ENCODE measurements at regions not wholly inside any gene's neighbourhood (a gene's known extent, or its start where the extent isn't known, plus 50 kb on each side); places are given as distances from the start of the nearest gene placed in this dataset.

DNA sequence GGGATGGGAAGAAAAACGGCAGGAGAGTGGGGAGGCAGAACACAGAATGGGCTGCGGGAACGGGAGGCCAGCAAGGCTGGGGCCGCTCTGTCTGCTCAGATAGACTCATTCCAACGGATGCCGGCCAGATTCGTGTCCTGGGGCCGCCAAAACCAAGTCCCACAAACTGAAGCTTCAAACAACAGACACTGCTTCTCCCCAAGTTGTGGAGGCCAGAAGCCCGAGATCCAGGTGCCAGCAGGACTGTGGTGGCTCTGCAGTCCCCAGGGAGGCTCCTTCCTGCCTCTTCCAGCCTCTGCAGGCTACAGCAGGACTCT is 100.6 kb downstream of the ADRA2C start:
- WGBS (ENCODE audit: insufficient coverage) = 86% methylated on average over 6 of the region's 9 CpGs
- Histone ChIP-seq H3K9me3 (ENCODE audit: control extremely low read depth in 1 of 5, control insufficient read depth in 4 of 5, insufficient read depth in 2 of 5, low read depth in 1 of 5, low read length in 4 of 5) (peaks cover 0 to 7% (median 2%) of the 10 kb centered on the region in 5 experiments), H3K36me3 (ENCODE audit: control insufficient read depth in 4 of 4, insufficient read depth in 4 of 4, low read length in 3 of 4) (no peaks in the 10 kb centered on the region), H3K4me3 (ENCODE audit: control insufficient read depth in 1 of 7, extremely low read depth in 1 of 7, insufficient read depth in 4 of 7, low read depth in 2 of 7, low read length in 6 of 7) (no peak overlapping the region), H3K27me3 (replicated peaks in 2 of 5; ENCODE audit: control insufficient read depth in 4 of 5, insufficient read depth in 5 of 5, low read length in 4 of 5) (peaks cover 4 to 90% (median 18%) of the 10 kb centered on the region in 5 experiments), H3K4me1 (ENCODE audit: control extremely low read depth in 1 of 4, control insufficient read depth in 4 of 4, insufficient read depth in 4 of 4, low read length in 3 of 4) (peaks cover 0 to 7% (median 3%) of the 10 kb centered on the region in 4 experiments), H3K27ac (ENCODE audit: insufficient read depth in 1 of 2, low read depth in 1 of 2, low read length in 2 of 2, poor library complexity in 1 of 2, severe bottlenecking in 2 of 2) (no peak overlapping the region)
- no peak for DNase-seq
- ChIA-PET CTCF (no interaction called here), POLR2A (no interaction called here)

DNA sequence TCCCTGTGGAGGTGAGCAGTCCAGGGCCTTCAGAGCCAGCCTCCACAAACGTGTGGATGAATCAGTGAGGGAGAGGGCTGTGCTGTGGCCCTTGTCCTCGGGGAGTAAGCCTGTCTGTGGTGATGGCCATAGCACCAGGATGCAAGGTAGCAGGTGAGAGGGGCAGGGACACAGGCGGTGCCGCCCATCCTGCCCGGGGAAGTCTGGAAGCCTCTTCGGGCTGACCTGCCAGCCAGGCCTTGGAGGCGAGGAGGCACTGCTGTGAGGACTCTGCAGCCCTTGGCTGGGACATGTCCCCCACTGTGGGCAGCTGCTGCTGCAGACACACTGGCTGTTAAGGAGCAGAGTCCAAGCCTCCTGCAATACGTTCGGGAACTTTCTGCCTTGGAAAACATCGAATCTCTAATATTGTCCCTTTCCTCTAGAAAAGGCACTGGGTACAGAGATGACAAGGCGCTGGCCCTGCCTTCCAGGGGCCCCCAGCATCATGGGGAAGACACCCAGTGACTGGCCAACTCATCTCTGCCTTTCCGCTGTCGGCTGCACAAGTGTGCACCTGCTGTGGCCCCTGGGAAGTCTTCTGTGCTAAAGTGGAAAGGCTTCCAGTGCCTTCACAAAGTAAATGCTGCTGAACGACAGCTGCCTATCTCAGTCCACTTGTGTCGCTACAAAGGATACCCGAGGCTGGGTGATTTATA is 101.4 kb downstream of the ADRA2C start:
- WGBS (ENCODE audit: insufficient coverage) = 95% methylated on average over 14 of the region's 16 CpGs
- no peak overlapping the region for H3K27ac ChIP-seq (ENCODE audit: insufficient read depth in 1 of 2, low read depth in 1 of 2, low read length in 2 of 2, poor library complexity in 1 of 2, severe bottlenecking in 2 of 2)
- H3K36me3 ChIP-seq (ENCODE audit: control insufficient read depth in 4 of 4, insufficient read depth in 4 of 4, low read length in 3 of 4) = no peaks in the 10 kb centered on the region
- peaks cover 0 to 90% (median 16%) of the 10 kb centered on the region in 5 experiments for H3K27me3 ChIP-seq (replicated peaks in 2 of 5; ENCODE audit: control insufficient read depth in 4 of 5, insufficient read depth in 5 of 5, low read length in 4 of 5)
- H3K9me3 ChIP-seq (ENCODE audit: control extremely low read depth in 1 of 5, control insufficient read depth in 4 of 5, insufficient read depth in 2 of 5, low read depth in 1 of 5, low read length in 4 of 5) = peaks cover 0 to 8% (median 2%) of the 10 kb centered on the region in 5 experiments
- H3K4me3 ChIP-seq (ENCODE audit: control insufficient read depth in 1 of 7, extremely low read depth in 1 of 7, insufficient read depth in 4 of 7, low read depth in 2 of 7, low read length in 6 of 7) = no peak overlapping the region
- ChIA-PET CTCF (no interaction called here), POLR2A (interaction anchor here (0.6 kb wide), 1 partner anchor 12 kb away, joined by 3 read pairs; no protein-coding TSS in a partner anchor)
- no peak for DNase-seq
- H3K4me1 ChIP-seq (ENCODE audit: control extremely low read depth in 1 of 4, control insufficient read depth in 4 of 4, insufficient read depth in 4 of 4, low read length in 3 of 4) = peaks cover 0 to 12% (median 3%) of the 10 kb centered on the region in 4 experiments

DNA sequence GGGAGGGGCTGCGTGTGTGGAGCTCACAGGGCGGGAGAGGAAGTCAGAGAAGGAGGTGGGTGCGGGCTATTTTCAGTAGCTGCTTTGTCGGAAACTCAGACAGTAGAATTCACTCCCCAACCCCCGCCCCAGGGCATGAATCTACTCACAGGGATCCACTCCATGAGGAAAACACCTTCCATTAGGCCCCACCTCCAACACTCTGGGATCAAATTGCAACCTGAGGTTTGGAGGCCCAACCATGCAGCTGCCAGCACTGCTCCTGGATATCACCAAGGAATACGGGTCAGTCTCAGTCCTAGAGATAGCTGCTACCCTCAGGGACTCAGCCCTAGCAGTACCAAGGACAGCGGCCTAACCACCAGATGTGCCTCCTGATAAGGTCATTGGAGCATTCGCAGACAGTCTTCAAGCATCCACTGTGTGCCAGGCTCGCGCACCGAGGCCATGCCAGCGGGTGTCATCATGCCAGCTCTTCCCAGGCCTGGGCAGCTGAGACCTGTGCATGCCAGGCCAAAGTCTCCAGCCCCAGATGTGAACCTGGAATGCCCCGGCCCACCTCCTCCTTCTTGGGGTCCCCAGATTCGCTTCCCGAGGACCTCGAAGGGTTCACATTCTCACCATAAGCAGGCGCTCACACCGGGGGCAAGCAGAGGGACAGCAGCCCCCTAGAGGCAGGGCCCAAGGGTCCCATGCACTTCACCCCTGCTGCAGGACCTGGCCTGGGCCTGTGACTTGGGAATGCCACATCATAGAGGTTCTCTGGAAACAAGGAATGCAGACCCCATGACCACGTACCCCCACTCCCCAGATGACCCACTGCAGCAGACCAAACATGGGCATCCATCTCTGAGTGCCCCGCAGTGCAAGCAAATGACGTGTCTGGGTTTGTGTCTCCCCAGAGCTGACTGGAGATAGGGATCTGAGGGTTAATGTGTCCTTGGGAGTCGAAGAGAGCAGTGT is 102.3 kb downstream of the ADRA2C start:
- 76% methylated on average over 18 of the region's 22 CpGs for WGBS (ENCODE audit: insufficient coverage)
- Histone ChIP-seq H3K4me3 (ENCODE audit: control insufficient read depth in 1 of 7, extremely low read depth in 1 of 7, insufficient read depth in 4 of 7, low read depth in 2 of 7, low read length in 6 of 7) (no peak overlapping the region), H3K27ac (ENCODE audit: insufficient read depth in 1 of 2, low read depth in 1 of 2, low read length in 2 of 2, poor library complexity in 1 of 2, severe bottlenecking in 2 of 2) (no peak overlapping the region), H3K27me3 (replicated peaks in 2 of 5; ENCODE audit: control insufficient read depth in 4 of 5, insufficient read depth in 5 of 5, low read length in 4 of 5) (peaks cover 0 to 90% (median 24%) of the 10 kb centered on the region in 5 experiments), H3K9me3 (ENCODE audit: control extremely low read depth in 1 of 5, control insufficient read depth in 4 of 5, insufficient read depth in 2 of 5, low read depth in 1 of 5, low read length in 4 of 5) (peaks cover 0 to 10% (median 2%) of the 10 kb centered on the region in 5 experiments), H3K4me1 (ENCODE audit: control extremely low read depth in 1 of 4, control insufficient read depth in 4 of 4, insufficient read depth in 4 of 4, low read length in 3 of 4) (peaks cover 0 to 12% (median 3%) of the 10 kb centered on the region in 4 experiments), H3K36me3 (ENCODE audit: control insufficient read depth in 4 of 4, insufficient read depth in 4 of 4, low read length in 3 of 4) (no peaks in the 10 kb centered on the region)
- peak in 2 of 3 donors; percentile 42 to 55 for DNase-seq
- ChIA-PET CTCF (no interaction called here), POLR2A (interaction anchor here (0.6 kb wide), 1 partner anchor 11 kb away, joined by 3 read pairs; no protein-coding TSS in a partner anchor)

DNA sequence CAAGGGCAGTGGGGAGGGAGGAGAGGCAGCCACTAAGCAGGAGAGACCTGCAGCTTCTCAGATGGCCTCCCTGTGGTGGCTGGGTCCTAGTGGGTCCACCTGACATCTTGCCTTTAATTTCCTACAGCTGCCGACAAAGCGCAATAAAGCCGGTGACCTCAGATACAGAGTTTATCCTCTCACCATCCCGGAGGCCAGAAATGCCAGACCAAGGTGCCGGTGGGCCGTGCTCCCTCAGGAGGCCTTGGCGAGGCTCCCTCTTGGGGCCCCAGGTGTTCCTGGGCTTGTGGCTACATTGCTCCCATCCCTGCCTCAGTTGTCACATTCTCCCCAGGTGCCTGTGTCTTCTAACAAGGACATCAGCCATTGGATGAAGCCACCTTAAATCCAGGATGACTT is 103.0 kb downstream of the ADRA2C start:
- Histone ChIP-seq H3K4me3 (ENCODE audit: control insufficient read depth in 1 of 7, extremely low read depth in 1 of 7, insufficient read depth in 4 of 7, low read depth in 2 of 7, low read length in 6 of 7) (no peak overlapping the region), H3K9me3 (ENCODE audit: control extremely low read depth in 1 of 5, control insufficient read depth in 4 of 5, insufficient read depth in 2 of 5, low read depth in 1 of 5, low read length in 4 of 5) (peaks cover 0 to 10% (median 2%) of the 10 kb centered on the region in 5 experiments), H3K36me3 (ENCODE audit: control insufficient read depth in 4 of 4, insufficient read depth in 4 of 4, low read length in 3 of 4) (no peaks in the 10 kb centered on the region), H3K27ac (ENCODE audit: insufficient read depth in 1 of 2, low read depth in 1 of 2, low read length in 2 of 2, poor library complexity in 1 of 2, severe bottlenecking in 2 of 2) (no peak overlapping the region), H3K27me3 (replicated peaks in 2 of 5; ENCODE audit: control insufficient read depth in 4 of 5, insufficient read depth in 5 of 5, low read length in 4 of 5) (peaks cover 0 to 90% (median 27%) of the 10 kb centered on the region in 5 experiments), H3K4me1 (ENCODE audit: control extremely low read depth in 1 of 4, control insufficient read depth in 4 of 4, insufficient read depth in 4 of 4, low read length in 3 of 4) (peaks cover 0 to 12% (median 3%) of the 10 kb centered on the region in 4 experiments)
- ChIA-PET CTCF (no interaction called here), POLR2A (no interaction called here)
- no peak for DNase-seq
- 95% methylated on average over 5 of the region's 7 CpGs for WGBS (ENCODE audit: insufficient coverage)

DNA sequence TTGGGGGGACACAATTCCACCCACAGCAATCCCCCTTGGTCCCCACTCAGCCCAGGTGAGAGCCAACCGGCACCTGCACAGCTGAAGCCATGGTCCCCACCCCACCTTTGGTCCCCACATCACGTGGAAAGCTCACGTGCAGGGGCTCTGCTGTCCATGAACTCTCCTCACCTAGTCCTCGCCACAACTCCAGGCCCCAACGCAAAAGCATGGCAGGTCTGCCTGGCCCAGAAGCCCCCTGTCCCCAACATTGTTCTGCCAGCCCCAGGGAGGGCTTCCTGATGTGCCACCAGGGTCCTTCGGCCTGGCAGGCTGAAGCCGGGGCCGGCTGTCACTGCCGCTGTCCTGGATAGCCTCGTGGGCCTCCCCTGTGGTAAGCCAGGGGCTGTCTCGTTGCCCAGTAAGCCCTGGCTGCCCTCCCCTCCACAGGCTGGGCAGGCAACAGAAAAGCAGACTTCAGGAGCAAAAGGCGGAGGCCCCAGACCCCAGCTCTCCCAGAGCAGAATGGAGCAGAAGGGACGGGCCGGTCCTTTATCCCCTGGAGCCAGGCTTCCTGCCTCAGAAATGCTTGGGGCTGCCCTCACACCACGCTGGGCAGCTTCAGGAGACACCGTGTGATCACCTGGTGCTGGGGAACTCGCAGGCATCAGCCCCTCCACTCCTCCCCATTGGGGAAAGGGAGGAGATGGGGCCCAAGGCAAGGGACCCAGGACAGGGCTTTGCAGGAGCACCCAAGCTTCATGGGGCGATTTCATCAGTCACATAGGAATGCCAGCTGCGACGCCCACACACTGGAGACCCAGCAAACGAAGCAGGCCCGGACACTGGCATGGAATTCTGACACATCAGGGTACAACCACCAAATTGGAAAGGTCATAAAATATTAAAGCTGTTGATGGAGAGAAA is 103.7 kb downstream of the ADRA2C start:
- H3K36me3 ChIP-seq (ENCODE audit: control insufficient read depth in 4 of 4, insufficient read depth in 4 of 4, low read length in 3 of 4) = no peaks in the 10 kb centered on the region
- no peak overlapping the region for H3K4me3 ChIP-seq (ENCODE audit: control insufficient read depth in 1 of 7, extremely low read depth in 1 of 7, insufficient read depth in 4 of 7, low read depth in 2 of 7, low read length in 6 of 7)
- peaks cover 0 to 10% (median 2%) of the 10 kb centered on the region in 5 experiments for H3K9me3 ChIP-seq (ENCODE audit: control extremely low read depth in 1 of 5, control insufficient read depth in 4 of 5, insufficient read depth in 2 of 5, low read depth in 1 of 5, low read length in 4 of 5)
- CTCF ChIA-PET = interaction anchor here (1.1 to 1.8 kb wide), 2 partner anchors 9 to 11 kb away, joined by 3 to 4 read pairs; no protein-coding TSS in a partner anchor
- H3K27me3 ChIP-seq (replicated peaks in 2 of 5; ENCODE audit: control insufficient read depth in 4 of 5, insufficient read depth in 5 of 5, low read length in 4 of 5) = peaks cover 0 to 90% (median 32%) of the 10 kb centered on the region in 5 experiments
- DNase-seq = no peak
- no peak overlapping the region for H3K27ac ChIP-seq (ENCODE audit: insufficient read depth in 1 of 2, low read depth in 1 of 2, low read length in 2 of 2, poor library complexity in 1 of 2, severe bottlenecking in 2 of 2)
- peaks cover 0 to 12% (median 3%) of the 10 kb centered on the region in 4 experiments for H3K4me1 ChIP-seq (ENCODE audit: control extremely low read depth in 1 of 4, control insufficient read depth in 4 of 4, insufficient read depth in 4 of 4, low read length in 3 of 4)
- POLR2A ChIA-PET = no interaction called here
- 76% methylated on average over 22 of the region's 22 CpGs for WGBS (ENCODE audit: insufficient coverage)

DNA sequence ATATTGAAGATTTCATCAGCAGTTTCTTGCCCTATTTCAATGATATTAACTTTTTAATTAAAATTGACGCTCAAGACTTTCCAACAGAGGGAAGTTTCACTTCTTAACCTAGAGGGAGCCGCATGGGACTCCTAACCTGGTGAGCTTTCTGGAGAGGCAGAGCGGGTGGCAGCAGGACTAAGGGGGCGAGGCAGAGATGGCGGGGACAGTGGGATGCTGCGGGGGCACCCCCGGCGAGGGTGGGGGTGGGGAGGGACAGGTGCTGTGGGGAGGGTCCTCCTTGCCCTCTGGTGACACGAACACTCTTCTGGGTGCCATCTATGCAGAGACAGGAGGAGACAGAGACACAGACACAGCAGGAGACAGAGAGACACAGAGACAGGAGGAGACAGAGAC is 104.4 kb downstream of the ADRA2C start:
- 78% methylated on average over 4 of the region's 9 CpGs for WGBS (ENCODE audit: insufficient coverage)
- ChIA-PET CTCF (interaction anchor here (1.1 to 1.8 kb wide), 2 partner anchors 9 to 10 kb away, joined by 3 to 4 read pairs; no protein-coding TSS in a partner anchor), POLR2A (no interaction called here)
- DNase-seq = no peak
- no peak overlapping the region for H3K4me3 ChIP-seq (ENCODE audit: control insufficient read depth in 1 of 7, extremely low read depth in 1 of 7, insufficient read depth in 4 of 7, low read depth in 2 of 7, low read length in 6 of 7)
- H3K27me3 ChIP-seq (replicated peaks in 2 of 5; ENCODE audit: control insufficient read depth in 4 of 5, insufficient read depth in 5 of 5, low read length in 4 of 5) = peaks cover 0 to 90% (median 34%) of the 10 kb centered on the region in 5 experiments
- H3K36me3 ChIP-seq (ENCODE audit: control insufficient read depth in 4 of 4, insufficient read depth in 4 of 4, low read length in 3 of 4) = no peaks in the 10 kb centered on the region
- no peak overlapping the region for H3K27ac ChIP-seq (ENCODE audit: insufficient read depth in 1 of 2, low read depth in 1 of 2, low read length in 2 of 2, poor library complexity in 1 of 2, severe bottlenecking in 2 of 2)
- H3K4me1 ChIP-seq (ENCODE audit: control extremely low read depth in 1 of 4, control insufficient read depth in 4 of 4, insufficient read depth in 4 of 4, low read length in 3 of 4) = peaks cover 0 to 12% (median 3%) of the 10 kb centered on the region in 4 experiments
- peaks cover 0 to 10% (median 2%) of the 10 kb centered on the region in 5 experiments for H3K9me3 ChIP-seq (ENCODE audit: control extremely low read depth in 1 of 5, control insufficient read depth in 4 of 5, insufficient read depth in 2 of 5, low read depth in 1 of 5, low read length in 4 of 5)
